IPS-15b (cell line): ENCODE measurements at regions not wholly inside any gene's neighbourhood (a gene's known extent, or its start where the extent isn't known, plus 50 kb on each side); places are given as distances from the start of the nearest gene placed in this dataset.
A peak's percentile ranks its signal among the peaks of the same experiment; 100 is the strongest.
"Not testable (repeated sequence)": the region's sequence is repeated elsewhere in the genome, so short reads cannot be mapped to it uniquely, and the experiment has no call there.

Experiments
- H3K27me3 ChIP-seq: one replicate; pipeline ENCODE4 v1.6.1; 2013; ENCODE audit warnings: low read length; ENCODE audit not compliant: control insufficient read depth, insufficient read depth
- H3K36me3 ChIP-seq: one replicate; pipeline ENCODE4 v1.6.1; 2013; ENCODE audit warnings: low read length; ENCODE audit not compliant: control insufficient read depth, insufficient read depth
- H3K4me1 ChIP-seq: one replicate; pipeline ENCODE4 v1.6.1; 2013; ENCODE audit warnings: mild to moderate bottlenecking, low read length; ENCODE audit not compliant: control insufficient read depth, insufficient read depth
- H3K4me3 ChIP-seq: one replicate; pipeline ENCODE4 v1.5.1; 2013; ENCODE audit warnings: low read depth, low read length
- H3K9ac ChIP-seq: one replicate; pipeline ENCODE4 v1.6.1; 2013; ENCODE audit warnings: low read depth, mild to moderate bottlenecking, low read length
- H3K9me3 ChIP-seq: one replicate; pipeline ENCODE4 v1.6.1; 2013; ENCODE audit warnings: mild to moderate bottlenecking, low read length; ENCODE audit not compliant: control insufficient read depth, insufficient read depth

- Histone ChIP-seq H3K9ac (no peak overlapping the region), H3K4me1 (peaks cover 47% of the 10 kb centered on the region), H3K9me3 (no peaks in the 10 kb centered on the region), H3K36me3 (no peaks in the 10 kb centered on the region), H3K4me3 (no peak overlapping the region), H3K27me3 (peaks cover 19% of the 10 kb centered on the region)
These were observed 84.4 kb upstream of the MFGE8 start for GRCh38 chr15:88997531-88997930.

- H3K4me3 ChIP-seq, result peak overlapping the region; percentile 9
- H3K4me1 ChIP-seq, result peaks cover 39% of the 10 kb centered on the region
- no peaks in the 10 kb centered on the region for H3K9me3 ChIP-seq
- no peaks in the 10 kb centered on the region for H3K36me3 ChIP-seq
- H3K27me3 ChIP-seq, result peaks cover 19% of the 10 kb centered on the region
- H3K9ac ChIP-seq, result no peak overlapping the region
These were observed 86.0 kb upstream of the MFGE8 start for GRCh38 chr15:88998980-88999713.

- not testable (repeated sequence) for H3K4me3 ChIP-seq, H3K9me3 ChIP-seq, H3K9ac ChIP-seq, H3K36me3 ChIP-seq
- H3K27me3 ChIP-seq, result peaks cover 15% of the 10 kb centered on the region
- peaks cover 27% of the 10 kb centered on the region for H3K4me1 ChIP-seq
These were observed 86.5 kb upstream of the ABHD2 start for GRCh38 chr15:89001708-89002275.

GRCh38 chr15:89002281-89002761 is 85.9 kb upstream of the ABHD2 start:
- Histone ChIP-seq H3K4me1 (peaks cover 27% of the 10 kb centered on the region), H3K4me3 (no peak overlapping the region)

GRCh38 chr15:89002830-89003229 is 85.4 kb upstream of the ABHD2 start:
- Histone ChIP-seq H3K27me3 (peaks cover 4% of the 10 kb centered on the region), H3K36me3 (no peaks in the 10 kb centered on the region), H3K9ac (no peak overlapping the region), H3K9me3 (no peaks in the 10 kb centered on the region), H3K4me3 (no peak overlapping the region), H3K4me1 (peaks cover 23% of the 10 kb centered on the region)

More at GRCh38 chr15:89002281-89002761, 85.9 kb upstream of the ABHD2 start:
- no peaks in the 10 kb centered on the region for H3K9me3 ChIP-seq
- H3K27me3 ChIP-seq, result peaks cover 10% of the 10 kb centered on the region
- H3K36me3 ChIP-seq, result no peaks in the 10 kb centered on the region
- no peak overlapping the region for H3K9ac ChIP-seq

- no peaks in the 10 kb centered on the region for H3K9me3 ChIP-seq
- no peak overlapping the region for H3K4me3 ChIP-seq
- H3K36me3 ChIP-seq, result no peaks in the 10 kb centered on the region
- no peaks in the 10 kb centered on the region for H3K27me3 ChIP-seq
- H3K4me1 ChIP-seq, result peaks cover 17% of the 10 kb centered on the region
- no peak overlapping the region for H3K9ac ChIP-seq
These were observed 84.2 kb upstream of the ABHD2 start for GRCh38 chr15:89003865-89004725.

- H3K27me3 ChIP-seq, result no peaks in the 10 kb centered on the region
- H3K36me3 ChIP-seq, result no peaks in the 10 kb centered on the region
- H3K4me1 ChIP-seq, result peaks cover 15% of the 10 kb centered on the region
- H3K4me3 ChIP-seq, result no peak overlapping the region
- H3K9ac ChIP-seq, result no peak overlapping the region
- H3K9me3 ChIP-seq, result no peaks in the 10 kb centered on the region
These were observed 83.6 kb upstream of the ABHD2 start for GRCh38 chr15:89004726-89005030.

GRCh38 chr15:89007527-89007926 is 80.7 kb upstream of the ABHD2 start:
- H3K9ac ChIP-seq, H3K36me3 ChIP-seq: not testable (repeated sequence)

GRCh38 chr15:89007989-89008388 is 80.3 kb upstream of the ABHD2 start:
- no peak overlapping the region for H3K4me3 ChIP-seq
- H3K9me3 ChIP-seq, result no peaks in the 10 kb centered on the region
- H3K4me1 ChIP-seq, result peaks cover 5% of the 10 kb centered on the region
- no peaks in the 10 kb centered on the region for H3K36me3 ChIP-seq
- H3K9ac ChIP-seq, result no peak overlapping the region
- no peaks in the 10 kb centered on the region for H3K27me3 ChIP-seq

More at GRCh38 chr15:89007527-89007926, 80.7 kb upstream of the ABHD2 start:
- H3K4me1 ChIP-seq, H3K4me3 ChIP-seq, H3K9me3 ChIP-seq, H3K27me3 ChIP-seq: not testable (repeated sequence)

- no peaks in the 10 kb centered on the region for H3K27me3 ChIP-seq
- H3K4me3 ChIP-seq, result no peak overlapping the region
- H3K9ac ChIP-seq, result no peak overlapping the region
- no peaks in the 10 kb centered on the region for H3K4me1 ChIP-seq
- no peaks in the 10 kb centered on the region for H3K9me3 ChIP-seq
- no peaks in the 10 kb centered on the region for H3K36me3 ChIP-seq
These were observed 79.2 kb upstream of the ABHD2 start for GRCh38 chr15:89009080-89009479.

- H3K27me3 ChIP-seq, result peaks cover 7% of the 10 kb centered on the region
These were observed 72.7 kb upstream of the ABHD2 start for GRCh38 chr15:89015412-89016097.

More at GRCh38 chr15:89015412-89016097, 72.7 kb upstream of the ABHD2 start:
- peaks cover 9% of the 10 kb centered on the region for H3K4me1 ChIP-seq
- no peak overlapping the region for H3K9ac ChIP-seq
- no peaks in the 10 kb centered on the region for H3K36me3 ChIP-seq
- no peak overlapping the region for H3K4me3 ChIP-seq
- no peaks in the 10 kb centered on the region for H3K9me3 ChIP-seq
